ENCODE measurements at regions not wholly inside any gene's neighbourhood (a gene's known extent, or its start where the extent isn't known, plus 50 kb on each side); places are given as distances from the start of the nearest gene placed in this dataset.

DNA sequence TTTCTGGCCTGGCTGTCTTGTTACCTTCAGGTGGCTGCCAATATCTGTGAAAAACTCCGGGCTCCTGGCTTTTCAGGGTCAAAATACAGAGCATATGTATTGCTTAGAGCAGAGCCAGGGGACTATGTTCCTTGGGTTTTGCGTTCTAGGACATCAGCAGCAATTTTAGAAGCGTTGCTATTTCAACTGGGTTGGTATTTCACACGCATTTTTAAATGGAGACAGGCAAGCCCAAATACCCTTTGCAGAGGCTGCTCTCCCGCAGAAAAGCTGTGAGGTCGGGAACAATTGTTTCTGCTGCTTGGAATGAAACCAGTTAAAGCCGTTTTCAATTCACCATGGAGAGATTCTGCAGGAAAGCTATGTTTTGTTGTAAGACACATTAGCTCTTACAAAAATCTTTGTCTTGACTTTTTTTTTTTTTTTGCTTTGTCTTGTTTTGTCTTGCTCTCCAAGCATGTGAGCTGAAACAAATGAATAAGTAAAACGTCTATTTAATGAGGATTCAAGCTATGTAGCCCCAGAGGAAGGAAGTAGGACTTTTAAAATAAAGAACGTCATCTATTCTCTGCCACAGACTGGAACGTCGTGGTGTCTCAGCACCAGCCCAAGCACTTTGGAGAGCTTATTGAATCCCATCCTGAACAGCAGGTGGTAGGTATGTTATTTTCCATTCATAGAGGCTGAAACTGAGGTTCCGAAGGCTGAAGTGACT, 181.0 kb upstream of the TBX3 start:
- TF ChIP-seq EP300 (IDR thresholded peaks at IDR 0.05; ENCODE audit: borderline replicate concordance) (no peak), YY1 (IDR thresholded peaks at IDR 0.05; ENCODE audit: low read depth) (no peak), RAD21 (IDR thresholded peaks at IDR 0.05; ENCODE audit: low read depth) (no peak), CEBPB (IDR thresholded peaks at IDR 0.05) (no peak), TCF12 (IDR thresholded peaks at IDR 0.05; ENCODE audit: low read depth) (no peak), TAF1 (IDR thresholded peaks at IDR 0.05; ENCODE audit: low read depth) (no peak), CREB1 (IDR thresholded peaks at IDR 0.05; ENCODE audit: low read depth) (no peak), TEAD4 (IDR thresholded peaks at IDR 0.05) (no peak), FOXM1 (IDR thresholded peaks at IDR 0.05; ENCODE audit: borderline replicate concordance, low read depth) (no peak), REST (IDR thresholded peaks at IDR 0.05; ENCODE audit: low read depth) (no peak)
- TF ChIP-seq, protein P1, sequence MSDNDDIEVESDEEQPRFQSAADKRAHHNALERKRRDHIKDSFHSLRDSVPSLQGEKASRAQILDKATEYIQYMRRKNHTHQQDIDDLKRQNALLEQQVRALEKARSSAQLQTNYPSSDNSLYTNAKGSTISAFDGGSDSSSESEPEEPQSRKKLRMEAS (IDR thresholded peaks at IDR 0.05) = no peak
- TF ChIP-seq, protein P2, sequence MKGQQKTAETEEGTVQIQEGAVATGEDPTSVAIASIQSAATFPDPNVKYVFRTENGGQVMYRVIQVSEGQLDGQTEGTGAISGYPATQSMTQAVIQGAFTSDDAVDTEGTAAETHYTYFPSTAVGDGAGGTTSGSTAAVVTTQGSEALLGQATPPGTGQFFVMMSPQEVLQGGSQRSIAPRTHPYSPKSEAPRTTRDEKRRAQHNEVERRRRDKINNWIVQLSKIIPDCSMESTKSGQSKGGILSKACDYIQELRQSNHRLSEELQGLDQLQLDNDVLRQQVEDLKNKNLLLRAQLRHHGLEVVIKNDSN (IDR thresholded peaks at IDR 0.05) = no peak
